CD4-positive, alpha-beta T cell (primary cell): ENCODE measurements at regions not wholly inside any gene's neighbourhood (a gene's known extent, or its start where the extent isn't known, plus 50 kb on each side); places are given as distances from the start of the nearest gene placed in this dataset.

Experiments used
- ATAC-seq: fragments of 200-7000 bp; cut with Tn5 transposase; one replicate; pipeline ENCODE4 v1.10.0; 2022; ENCODE audit warnings: mild to moderate bottlenecking; ENCODE audit not compliant: poor library complexity
- CTCF ChIA-PET: fragments of 350-600 bp; sonication (Branson Sonifier 250); formaldehyde crosslinking; loops from one replicate; lab custom pipeline; 2021; ENCODE audit warnings: antibody characterized with exemption, inconsistent platforms; lab: Charles Lee
- POLR2A ChIA-PET: fragments of 350-600 bp; sonication (Branson Sonifier 250); formaldehyde crosslinking; loops from one replicate; lab custom pipeline; 2021; ENCODE audit warnings: antibody characterized with exemption, inconsistent platforms; lab: Charles Lee
- DNase-seq, 14 experiments: peaks; one replicate each; pipeline ENCODE4 v3.0.0-alpha.2; 2013 to 2020; ENCODE audit warnings: mixed read lengths in 2 of 14
- H3K27ac ChIP-seq, 2 donors: one replicate each; pipeline versions ENCODE4 v1.5.1 to v1.7.0; 2013; ENCODE audit warnings: low read length in 2 of 2, low read depth in 1 of 2, mild to moderate bottlenecking in 1 of 2
- H3K27me3 ChIP-seq, 2 experiments: 1 replicate in 1 of 2; 2 replicates in 1 of 2; pipeline versions ENCODE4 v1.6.1 to v1.7.0; 2013; ENCODE audit warnings: low read length in 2 of 2, control low read depth in 1 of 2, mild to moderate bottlenecking in 1 of 2, moderate library complexity in 1 of 2; ENCODE audit not compliant: insufficient read depth in 2 of 2, control insufficient read depth in 1 of 2
- H3K36me3 ChIP-seq: one replicate; pipeline ENCODE4 v1.6.1; 2013; ENCODE audit warnings: low read length, control low read depth; ENCODE audit not compliant: insufficient read depth
- H3K4me1 ChIP-seq: one replicate; pipeline ENCODE4 v1.6.1; 2013; ENCODE audit warnings: low read length, control low read depth; ENCODE audit not compliant: insufficient read depth
- H3K4me3 ChIP-seq: one replicate; pipeline ENCODE4 v1.5.1; 2013; ENCODE audit warnings: mild to moderate bottlenecking, low read length, moderate library complexity
- H3K9me3 ChIP-seq, 2 experiments: 1 replicate in 1 of 2; 2 replicates in 1 of 2; pipeline versions ENCODE4 v1.6.1 to v1.7.0; 2013; ENCODE audit warnings: low read length in 2 of 2, mild to moderate bottlenecking in 2 of 2, control low read depth in 1 of 2, moderate library complexity in 1 of 2; ENCODE audit not compliant: control insufficient read depth in 1 of 2, insufficient read depth in 1 of 2
- H3K27ac Mint-ChIP-seq: one replicate; pipeline ENCODE4 v1.8.0; 2020; ENCODE audit warnings: mixed read lengths
- H3K27me3 Mint-ChIP-seq: one replicate; pipeline ENCODE4 v1.8.0; 2021; ENCODE audit warnings: mixed read lengths
- H3K36me3 Mint-ChIP-seq: one replicate; pipeline ENCODE4 v1.8.0; 2021; ENCODE audit warnings: low read depth, mixed read lengths
- H3K4me1 Mint-ChIP-seq: one replicate; pipeline ENCODE4 v1.8.0; 2021; ENCODE audit warnings: low read depth, mixed read lengths
- H3K4me3 Mint-ChIP-seq: one replicate; pipeline ENCODE4 v1.8.0; 2020; ENCODE audit warnings: mild to moderate bottlenecking, mixed read lengths
- H3K9me3 Mint-ChIP-seq: one replicate; pipeline ENCODE4 v1.8.0; 2020; ENCODE audit warnings: mixed read lengths
- intact Hi-C, 2 experiments: fragments of 100-400 bp; cut with DNase I in 1 of 2; cut with micrococcal nuclease in 1 of 2; formaldehyde crosslinking; loops; one replicate each; pipeline versions ENCODE4 v1.15.1 to v1.9.0; 2023 to 2025; cut with DNase I, micrococcal nuclease
- TF ChIP-seq, protein P1 (sequence below): fragments of 200-600 bp; IDR thresholded peaks from one replicate; pipeline ENCODE4 v1.8.0; 2022; ENCODE audit warnings: antibody characterized with exemption, mild to moderate bottlenecking

DNA sequence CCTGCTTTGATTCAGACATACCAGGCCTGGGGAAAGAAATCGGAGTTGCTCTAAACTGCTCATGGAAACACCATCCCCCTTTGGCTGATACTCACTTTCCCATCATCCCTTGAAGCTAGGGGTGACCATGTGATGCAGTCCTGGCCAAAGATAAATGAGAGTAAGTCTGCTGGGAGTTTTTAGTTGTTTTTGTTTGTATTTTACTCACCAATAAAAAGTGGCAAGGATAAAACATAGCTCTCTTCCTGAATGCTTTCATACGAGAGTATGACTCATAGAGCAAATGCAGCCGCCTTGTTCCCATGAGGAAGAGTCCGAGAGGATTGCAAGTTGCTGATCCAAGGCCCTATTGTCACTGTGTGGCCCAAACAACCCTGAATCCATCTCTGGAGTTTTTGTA, 126.4 kb upstream of the TMEM132C start:
- no peak overlapping the region for H3K27ac ChIP-seq
- ATAC-seq (no peak), DNase-seq (no peak)
- peaks cover 5% of the 10 kb centered on the region for H3K9me3 Mint-ChIP-seq
- no peak overlapping the region for H3K27ac Mint-ChIP-seq
- H3K9me3 ChIP-seq = peaks cover 0 to 4% of the 10 kb centered on the region in 2 experiments
- ChIA-PET POLR2A (no interaction called here), CTCF (no interaction called here)
- H3K27me3 Mint-ChIP-seq = no peaks in the 10 kb centered on the region
- TF ChIP-seq, protein P1, sequence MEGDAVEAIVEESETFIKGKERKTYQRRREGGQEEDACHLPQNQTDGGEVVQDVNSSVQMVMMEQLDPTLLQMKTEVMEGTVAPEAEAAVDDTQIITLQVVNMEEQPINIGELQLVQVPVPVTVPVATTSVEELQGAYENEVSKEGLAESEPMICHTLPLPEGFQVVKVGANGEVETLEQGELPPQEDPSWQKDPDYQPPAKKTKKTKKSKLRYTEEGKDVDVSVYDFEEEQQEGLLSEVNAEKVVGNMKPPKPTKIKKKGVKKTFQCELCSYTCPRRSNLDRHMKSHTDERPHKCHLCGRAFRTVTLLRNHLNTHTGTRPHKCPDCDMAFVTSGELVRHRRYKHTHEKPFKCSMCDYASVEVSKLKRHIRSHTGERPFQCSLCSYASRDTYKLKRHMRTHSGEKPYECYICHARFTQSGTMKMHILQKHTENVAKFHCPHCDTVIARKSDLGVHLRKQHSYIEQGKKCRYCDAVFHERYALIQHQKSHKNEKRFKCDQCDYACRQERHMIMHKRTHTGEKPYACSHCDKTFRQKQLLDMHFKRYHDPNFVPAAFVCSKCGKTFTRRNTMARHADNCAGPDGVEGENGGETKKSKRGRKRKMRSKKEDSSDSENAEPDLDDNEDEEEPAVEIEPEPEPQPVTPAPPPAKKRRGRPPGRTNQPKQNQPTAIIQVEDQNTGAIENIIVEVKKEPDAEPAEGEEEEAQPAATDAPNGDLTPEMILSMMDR = no peak
- no peaks in the 10 kb centered on the region for H3K4me1 ChIP-seq
- no peaks in the 10 kb centered on the region for H3K36me3 ChIP-seq
- intact Hi-C loops = no loop called here
- H3K4me3 Mint-ChIP-seq = no peak overlapping the region
- no peak overlapping the region for H3K4me3 ChIP-seq
- no peaks in the 10 kb centered on the region for H3K36me3 Mint-ChIP-seq
- H3K27me3 ChIP-seq = no peaks in the 10 kb centered on the region
- no peaks in the 10 kb centered on the region for H3K4me1 Mint-ChIP-seq

GRCh38 chr12:128150961-128151360, 116.0 kb upstream of the TMEM132C start:
- Mint-ChIP-seq H3K4me3 (no peak overlapping the region), H3K27me3 (no peaks in the 10 kb centered on the region), H3K9me3 (no peaks in the 10 kb centered on the region), H3K4me1 (no peaks in the 10 kb centered on the region), H3K27ac (no peak overlapping the region), H3K36me3 (no peaks in the 10 kb centered on the region)
- Histone ChIP-seq H3K4me1 (no peaks in the 10 kb centered on the region), H3K36me3 (no peaks in the 10 kb centered on the region), H3K9me3 (peaks cover 0 to 5% of the 10 kb centered on the region in 2 experiments), H3K4me3 (no peak overlapping the region), H3K27ac (no peak overlapping the region), H3K27me3 (no peaks in the 10 kb centered on the region)
- intact Hi-C loops = no loop called here
- ATAC-seq = no peak
- TF ChIP-seq, protein P1 = no peak
- DNase-seq = no peak
- ChIA-PET CTCF (no interaction called here), POLR2A (no interaction called here)

GRCh38 chr12:128155571-128155970, 111.4 kb upstream of the TMEM132C start:
- ChIA-PET CTCF (no interaction called here), POLR2A (no interaction called here)
- Histone ChIP-seq H3K4me3 (no peak overlapping the region), H3K27me3 (no peaks in the 10 kb centered on the region), H3K4me1 (no peaks in the 10 kb centered on the region), H3K36me3 (no peaks in the 10 kb centered on the region), H3K9me3 (peaks cover 0 to 5% of the 10 kb centered on the region in 2 experiments), H3K27ac (no peak overlapping the region)
- ATAC-seq (no peak), DNase-seq (no peak)
- Mint-ChIP-seq H3K4me1 (no peaks in the 10 kb centered on the region), H3K9me3 (no peaks in the 10 kb centered on the region), H3K27ac (no peak overlapping the region), H3K27me3 (no peaks in the 10 kb centered on the region), H3K4me3 (no peak overlapping the region), H3K36me3 (no peaks in the 10 kb centered on the region)
- TF ChIP-seq, protein P1 = no peak
- intact Hi-C loops = no loop called here
